NB4 (cell line): ENCODE measurements at regions not wholly inside any gene's neighbourhood (a gene's known extent, or its start where the extent isn't known, plus 50 kb on each side); places are given as distances from the start of the nearest gene placed in this dataset.

Experiments used
- DNase-seq: peaks from one replicate; pipeline ENCODE4 v3.0.0; 2010; ENCODE audit warnings: low read depth
- H3K4me3 ChIP-seq: one replicate; pipeline ENCODE4 v1.5.1; 2011; ENCODE audit warnings: mild to moderate bottlenecking, low read depth, low read length, moderate library complexity
- MAX ChIP-seq: IDR thresholded peaks from 2 replicates; pipeline ENCODE4 v1.6.1; 2011; ENCODE audit warnings: low read depth, low read length
- MYC ChIP-seq: IDR thresholded peaks from 2 replicates; pipeline ENCODE4 v1.6.1; 2011; ENCODE audit warnings: low read depth, low read length
- POLR2A ChIP-seq: IDR thresholded peaks from 2 replicates; pipeline ENCODE4 v1.6.1; 2011; ENCODE audit warnings: mild to moderate bottlenecking; ENCODE audit not compliant: insufficient read length; ENCODE audit errors: extremely low read depth
- TF ChIP-seq, protein P1 (sequence below): IDR thresholded peaks from one replicate; pipeline ENCODE4 v1.5.1; 2012; ENCODE audit warnings: low read depth, low read length

DNA sequence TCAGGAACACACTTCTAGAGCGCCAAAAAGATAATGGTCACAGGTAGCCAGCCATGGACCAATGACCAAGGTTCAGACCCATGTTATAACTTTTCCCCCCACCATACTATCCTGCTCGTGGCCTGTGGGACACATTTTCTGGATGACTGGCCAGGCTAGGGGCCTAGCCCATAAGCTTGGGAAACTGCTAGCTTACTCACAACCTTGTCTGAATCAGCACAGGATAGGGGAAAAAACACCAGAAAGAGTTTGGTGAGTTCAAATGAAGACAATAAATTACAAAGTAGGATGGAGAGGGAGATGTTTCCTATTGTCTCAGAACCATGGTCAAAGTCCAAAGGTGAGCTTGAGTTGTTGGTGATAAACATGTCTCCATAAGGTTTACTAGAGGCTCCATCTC, 156.3 kb upstream of the CCDC68 start:
- H3K4me3 ChIP-seq = no peak overlapping the region
- TF ChIP-seq MAX (no peak), MYC (no peak), POLR2A (no peak)
- TF ChIP-seq, protein P1, sequence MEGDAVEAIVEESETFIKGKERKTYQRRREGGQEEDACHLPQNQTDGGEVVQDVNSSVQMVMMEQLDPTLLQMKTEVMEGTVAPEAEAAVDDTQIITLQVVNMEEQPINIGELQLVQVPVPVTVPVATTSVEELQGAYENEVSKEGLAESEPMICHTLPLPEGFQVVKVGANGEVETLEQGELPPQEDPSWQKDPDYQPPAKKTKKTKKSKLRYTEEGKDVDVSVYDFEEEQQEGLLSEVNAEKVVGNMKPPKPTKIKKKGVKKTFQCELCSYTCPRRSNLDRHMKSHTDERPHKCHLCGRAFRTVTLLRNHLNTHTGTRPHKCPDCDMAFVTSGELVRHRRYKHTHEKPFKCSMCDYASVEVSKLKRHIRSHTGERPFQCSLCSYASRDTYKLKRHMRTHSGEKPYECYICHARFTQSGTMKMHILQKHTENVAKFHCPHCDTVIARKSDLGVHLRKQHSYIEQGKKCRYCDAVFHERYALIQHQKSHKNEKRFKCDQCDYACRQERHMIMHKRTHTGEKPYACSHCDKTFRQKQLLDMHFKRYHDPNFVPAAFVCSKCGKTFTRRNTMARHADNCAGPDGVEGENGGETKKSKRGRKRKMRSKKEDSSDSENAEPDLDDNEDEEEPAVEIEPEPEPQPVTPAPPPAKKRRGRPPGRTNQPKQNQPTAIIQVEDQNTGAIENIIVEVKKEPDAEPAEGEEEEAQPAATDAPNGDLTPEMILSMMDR = no peak
- DNase-seq = no peak

GRCh38 chr18:55114876-55115275, 155.6 kb upstream of the CCDC68 start:
- DNase-seq = no peak
- TF ChIP-seq POLR2A = no peak
- no peak for TF ChIP-seq MYC
- TF ChIP-seq, protein P1 = no peak

GRCh38 chr18:55113800-55114199, 154.5 kb upstream of the CCDC68 start:
- TF ChIP-seq, protein P1 = no peak
- TF ChIP-seq MYC = no peak
- no peak for TF ChIP-seq MAX
- no peak for TF ChIP-seq POLR2A

More at GRCh38 chr18:55114876-55115275, 155.6 kb upstream of the CCDC68 start:
- no peak overlapping the region for H3K4me3 ChIP-seq

DNA sequence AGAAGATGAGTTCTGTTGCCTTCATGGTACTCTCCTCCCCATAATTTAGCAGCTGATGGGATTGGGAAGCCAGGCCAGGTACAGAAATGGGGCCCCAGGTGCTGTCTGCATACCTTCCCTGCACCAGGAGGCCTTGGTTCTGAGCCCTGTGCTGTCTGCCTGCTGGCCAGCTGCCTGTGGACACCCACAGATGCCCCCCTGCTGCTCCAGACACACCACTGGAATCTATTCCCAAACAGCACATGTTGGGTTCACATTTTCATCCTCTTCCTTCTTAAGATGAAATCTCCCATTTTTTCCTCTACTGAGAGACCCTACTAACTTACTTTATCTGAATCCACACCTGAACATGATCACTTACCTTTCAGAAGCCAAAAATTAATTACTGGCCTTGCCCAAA, 152.0 kb upstream of the CCDC68 start:
- DNase-seq = no peak
- no peak for TF ChIP-seq MYC
- no peak for TF ChIP-seq POLR2A
- TF ChIP-seq, protein P1 = no peak
- no peak for TF ChIP-seq MAX
- H3K4me3 ChIP-seq = no peak overlapping the region

More at GRCh38 chr18:55113800-55114199, 154.5 kb upstream of the CCDC68 start:
- no peak for DNase-seq
- no peak overlapping the region for H3K4me3 ChIP-seq

GRCh38 chr18:55110436-55110835, 151.2 kb upstream of the CCDC68 start:
- TF ChIP-seq MYC = no peak
- TF ChIP-seq POLR2A = no peak
- TF ChIP-seq, protein P1 = no peak
- no peak for TF ChIP-seq MAX
- no peak overlapping the region for H3K4me3 ChIP-seq
- no peak for DNase-seq
